Fibroblast of lung (primary cell): ENCODE measurements at regions not wholly inside any gene's neighbourhood (a gene's known extent, or its start where the extent isn't known, plus 50 kb on each side); places are given as distances from the start of the nearest gene placed in this dataset.

ENCODE experiments used
- DNase-seq, 2 donors: peaks; one replicate each; pipeline versions ENCODE4 v3.0.0 to v3.0.0-alpha.2; 2010; ENCODE audit warnings: low read depth in 2 of 2
- H2AFZ ChIP-seq: 2 replicates; pipeline ENCODE4 v1.5.1; 2012; ENCODE audit warnings: low read length, control low read depth, inconsistent platforms
- H3K27ac ChIP-seq: 2 replicates; pipeline ENCODE4 v1.5.1; 2011; ENCODE audit warnings: low read length, control low read depth; ENCODE audit not compliant: insufficient read depth
- H3K27me3 ChIP-seq: 2 replicates; pipeline ENCODE4 v1.5.1; 2011; ENCODE audit warnings: mild to moderate bottlenecking, low read length; ENCODE audit not compliant: control insufficient read depth, insufficient read depth
- H3K36me3 ChIP-seq: 2 replicates; pipeline ENCODE4 v1.5.1; 2011; ENCODE audit warnings: low read length; ENCODE audit not compliant: control insufficient read depth, insufficient read depth
- H3K4me1 ChIP-seq: 2 replicates; pipeline ENCODE4 v1.5.1; 2011; ENCODE audit warnings: low read length; ENCODE audit not compliant: control insufficient read depth, insufficient read depth; ENCODE audit errors: extremely low read depth
- H3K4me2 ChIP-seq: 2 replicates; pipeline ENCODE4 v1.5.1; 2011; ENCODE audit warnings: low read length, control low read depth; ENCODE audit not compliant: insufficient read depth; ENCODE audit errors: extremely low read depth
- H3K4me3 ChIP-seq, 4 experiments: fragments of 200-600 bp in 1 of 4; sonication (generic) in 1 of 4; replicated peaks in 1 of 4; 2 replicates each; pipeline ENCODE4 v1.5.1; 2011 to 2016; ENCODE audit warnings: low read length in 4 of 4, low read depth in 3 of 4, mild to moderate bottlenecking in 3 of 4, control low read depth in 2 of 4, inconsistent platforms in 1 of 4, mixed read lengths in 1 of 4; ENCODE audit not compliant: insufficient read depth in 1 of 4; ENCODE audit errors: control extremely low read depth in 1 of 4
- H3K79me2 ChIP-seq: 2 replicates; pipeline ENCODE4 v1.5.1; 2012; ENCODE audit warnings: mild to moderate bottlenecking, low read length, inconsistent platforms; ENCODE audit not compliant: control insufficient read depth, insufficient read depth
- H3K9ac ChIP-seq: 2 replicates; pipeline ENCODE4 v1.5.1; 2011; ENCODE audit warnings: mild to moderate bottlenecking, low read length, control low read depth; ENCODE audit not compliant: insufficient read depth
- H3K9me3 ChIP-seq: 2 replicates; pipeline ENCODE4 v1.5.1; 2012; ENCODE audit warnings: low read depth, low read length; ENCODE audit not compliant: control insufficient read depth, insufficient read depth
- H4K20me1 ChIP-seq: 2 replicates; pipeline ENCODE4 v1.5.1; 2011; ENCODE audit warnings: low read length; ENCODE audit not compliant: control insufficient read depth, insufficient read depth; ENCODE audit errors: extremely low read depth
- EZH2 ChIP-seq: IDR thresholded peaks from 2 replicates; pipeline ENCODE4 v1.5.1; 2012; ENCODE audit warnings: low read length, control low read depth, mild to moderate bottlenecking; ENCODE audit errors: missing control alignments
- TF ChIP-seq, protein P1 (sequence below), 2 donors: IDR thresholded peaks in 1 of 2; conservative IDR thresholded peaks in 1 of 2; 1 replicate in 1 of 2; 2 replicates in 1 of 2; pipeline ENCODE4 v1.5.1; 2011 to 2012; ENCODE audit warnings: low read length in 2 of 2, control low read depth in 1 of 2, inconsistent platforms in 1 of 2, low read depth in 1 of 2, mild to moderate bottlenecking in 1 of 2

DNA sequence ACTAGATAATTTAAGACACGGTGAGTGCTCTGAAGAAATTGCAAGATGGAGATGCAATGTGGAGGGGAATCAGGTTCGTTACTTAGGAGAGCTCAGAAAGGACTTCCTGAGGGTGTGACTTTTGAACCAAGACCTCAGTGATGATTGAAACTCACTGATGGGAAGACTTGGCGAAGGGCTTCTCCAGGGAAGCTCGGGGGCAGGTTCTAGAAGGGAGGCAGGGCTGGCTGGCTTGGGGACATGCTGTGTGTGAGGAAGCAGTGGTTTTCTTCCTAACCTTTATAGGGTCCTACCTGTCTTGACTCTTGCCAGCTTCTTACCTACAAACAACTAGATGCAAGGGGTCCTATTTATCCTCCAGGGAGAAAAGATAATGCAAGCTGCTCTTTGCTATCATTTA, 637.9 kb downstream of the ACTR3B start:
- H3K4me1 ChIP-seq: no peaks in the 10 kb centered on the region
- no peak overlapping the region for H3K4me2 ChIP-seq
- no peak overlapping the region for H3K27ac ChIP-seq
- no peaks in the 10 kb centered on the region for H3K27me3 ChIP-seq
- H3K9me3 ChIP-seq: no peaks in the 10 kb centered on the region
- DNase-seq: no peak
- no peak for TF ChIP-seq EZH2
- TF ChIP-seq, protein P1, sequence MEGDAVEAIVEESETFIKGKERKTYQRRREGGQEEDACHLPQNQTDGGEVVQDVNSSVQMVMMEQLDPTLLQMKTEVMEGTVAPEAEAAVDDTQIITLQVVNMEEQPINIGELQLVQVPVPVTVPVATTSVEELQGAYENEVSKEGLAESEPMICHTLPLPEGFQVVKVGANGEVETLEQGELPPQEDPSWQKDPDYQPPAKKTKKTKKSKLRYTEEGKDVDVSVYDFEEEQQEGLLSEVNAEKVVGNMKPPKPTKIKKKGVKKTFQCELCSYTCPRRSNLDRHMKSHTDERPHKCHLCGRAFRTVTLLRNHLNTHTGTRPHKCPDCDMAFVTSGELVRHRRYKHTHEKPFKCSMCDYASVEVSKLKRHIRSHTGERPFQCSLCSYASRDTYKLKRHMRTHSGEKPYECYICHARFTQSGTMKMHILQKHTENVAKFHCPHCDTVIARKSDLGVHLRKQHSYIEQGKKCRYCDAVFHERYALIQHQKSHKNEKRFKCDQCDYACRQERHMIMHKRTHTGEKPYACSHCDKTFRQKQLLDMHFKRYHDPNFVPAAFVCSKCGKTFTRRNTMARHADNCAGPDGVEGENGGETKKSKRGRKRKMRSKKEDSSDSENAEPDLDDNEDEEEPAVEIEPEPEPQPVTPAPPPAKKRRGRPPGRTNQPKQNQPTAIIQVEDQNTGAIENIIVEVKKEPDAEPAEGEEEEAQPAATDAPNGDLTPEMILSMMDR (conservative IDR thresholded peaks at IDR 0.05 in 1 of 2, IDR thresholded peaks at IDR 0.05 in 1 of 2; ENCODE audit: low read depth in 1 of 2, low read length in 2 of 2): no peak
- no peak overlapping the region for H3K4me3 ChIP-seq
- H3K9ac ChIP-seq: no peak overlapping the region
- no peak overlapping the region for H2AFZ ChIP-seq
- no peaks in the 10 kb centered on the region for H4K20me1 ChIP-seq
- no peaks in the 10 kb centered on the region for H3K79me2 ChIP-seq
- no peaks in the 10 kb centered on the region for H3K36me3 ChIP-seq

DNA sequence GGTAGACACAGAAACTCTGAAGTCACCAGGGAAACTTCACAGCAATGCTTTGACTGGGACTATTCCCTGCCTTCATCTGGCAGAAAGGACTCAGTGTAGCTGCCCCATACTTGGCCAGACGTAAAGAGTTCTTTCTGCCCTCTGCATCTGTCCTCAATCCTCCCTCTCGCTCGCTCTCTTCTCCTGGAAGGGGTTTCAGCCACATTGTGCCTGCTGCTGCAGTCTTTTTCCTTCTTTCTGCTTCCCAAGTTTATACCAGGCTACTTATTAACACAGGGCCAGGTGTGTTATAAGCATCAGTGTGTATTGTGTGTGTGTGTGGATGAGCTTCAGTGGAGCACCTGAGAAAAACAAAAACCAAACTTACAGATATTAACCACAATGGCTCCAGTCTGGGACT, 638.4 kb downstream of the ACTR3B start:
- no peak for TF ChIP-seq EZH2
- TF ChIP-seq, protein P1 (conservative IDR thresholded peaks at IDR 0.05 in 1 of 2, IDR thresholded peaks at IDR 0.05 in 1 of 2; ENCODE audit: low read depth in 1 of 2, low read length in 2 of 2): no peak
- H3K4me1 ChIP-seq: no peaks in the 10 kb centered on the region
- no peaks in the 10 kb centered on the region for H4K20me1 ChIP-seq
- H3K79me2 ChIP-seq: no peaks in the 10 kb centered on the region
- no peak overlapping the region for H3K9ac ChIP-seq
- H2AFZ ChIP-seq: no peak overlapping the region
- no peaks in the 10 kb centered on the region for H3K27me3 ChIP-seq
- no peak overlapping the region for H3K4me2 ChIP-seq
- H3K9me3 ChIP-seq: no peaks in the 10 kb centered on the region
- H3K36me3 ChIP-seq: no peaks in the 10 kb centered on the region
- DNase-seq: no peak
- H3K27ac ChIP-seq: no peak overlapping the region
- no peak overlapping the region for H3K4me3 ChIP-seq

DNA sequence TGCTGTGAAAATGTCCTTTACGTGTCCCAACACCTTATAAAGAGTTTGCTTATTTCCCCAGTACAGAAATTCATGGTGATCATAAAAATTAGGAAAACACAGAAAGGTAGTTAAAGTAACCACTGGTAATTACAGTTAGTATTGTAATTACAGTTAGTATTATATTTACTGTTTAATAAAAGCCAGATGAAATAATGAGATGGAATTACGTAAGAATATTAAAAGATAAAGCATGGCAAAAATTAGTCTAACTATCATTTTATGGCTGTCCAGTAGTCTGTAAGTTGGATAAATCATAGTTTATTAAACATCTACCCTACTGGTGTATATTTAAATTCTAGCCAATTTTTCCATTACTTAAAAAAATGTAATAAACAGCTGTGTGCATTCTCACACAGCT, 638.8 kb downstream of the ACTR3B start:
- Histone ChIP-seq H3K9me3 (no peaks in the 10 kb centered on the region), H3K4me2 (no peak overlapping the region), H2AFZ (no peak overlapping the region), H3K79me2 (no peaks in the 10 kb centered on the region), H3K4me1 (no peaks in the 10 kb centered on the region), H3K9ac (no peak overlapping the region), H3K27me3 (no peaks in the 10 kb centered on the region), H3K36me3 (no peaks in the 10 kb centered on the region), H3K4me3 (no peak overlapping the region), H3K27ac (no peak overlapping the region), H4K20me1 (no peaks in the 10 kb centered on the region)
- TF ChIP-seq, protein P1 (conservative IDR thresholded peaks at IDR 0.05 in 1 of 2, IDR thresholded peaks at IDR 0.05 in 1 of 2; ENCODE audit: low read depth in 1 of 2, low read length in 2 of 2): no peak
- TF ChIP-seq EZH2: no peak
- no peak for DNase-seq
